ENCODE measurements at regions not wholly inside any gene's neighbourhood (a gene's known extent, or its start where the extent isn't known, plus 50 kb on each side); places are given as distances from the start of the nearest gene placed in this dataset.

- ATAC-seq (ENCODE audit: low read depth) = no peak
- Histone ChIP-seq H3K4me2 (ENCODE audit: low read depth, low read length) (no peak overlapping the region), H4K91ac (ENCODE audit: insufficient read depth, low read depth, low read length) (no peak overlapping the region), H2AFZ (replicated peaks; ENCODE audit: low read length, poor library complexity) (no peak overlapping the region), H3K23ac (ENCODE audit: low read depth, low read length) (no peak overlapping the region), H3K4me3 (ENCODE audit: insufficient read depth, low read depth, low read length) (no peak overlapping the region), H3K27ac (ENCODE audit: insufficient read depth, low read length) (no peak overlapping the region), H3K18ac (ENCODE audit: low read depth, low read length) (no peak overlapping the region), H3K9ac (ENCODE audit: low read depth, low read length) (no peak overlapping the region), H4K20me1 (ENCODE audit: insufficient read depth, low read length) (no peaks in the 10 kb centered on the region), H3K27me3 (ENCODE audit: control insufficient read depth, insufficient read depth, low read length) (no peaks in the 10 kb centered on the region), H2BK5ac (ENCODE audit: low read depth, low read length, poor library complexity, severe bottlenecking) (no peak overlapping the region), H2AK5ac (ENCODE audit: low read depth, low read length) (no peak overlapping the region), H4K8ac (ENCODE audit: low read depth in 2 of 2, low read length in 2 of 2) (no peak overlapping the region), H2BK15ac (ENCODE audit: low read depth, low read length) (no peak overlapping the region), H3K56ac (ENCODE audit: extremely low read depth, insufficient read depth, low read length) (no peak overlapping the region), H3K36me3 (ENCODE audit: control insufficient read depth, insufficient read depth, low read length) (no peaks in the 10 kb centered on the region), H2BK120ac (ENCODE audit: low read depth, low read length) (no peak overlapping the region), H3K9me3 (ENCODE audit: control insufficient read depth, insufficient read depth, low read length) (no peaks in the 10 kb centered on the region), H3K4me1 (ENCODE audit: control insufficient read depth, insufficient read depth, low read length) (no peaks in the 10 kb centered on the region), H3K79me1 (ENCODE audit: low read depth in 1 of 2, low read length in 2 of 2) (no peaks in the 10 kb centered on the region), H4K5ac (ENCODE audit: low read depth, low read length) (no peak overlapping the region), H3K4ac (ENCODE audit: low read depth, low read length) (no peak overlapping the region), H3K9me1 (ENCODE audit: insufficient read depth, low read length) (no peaks in the 10 kb centered on the region), H2AK9ac (replicated peaks; ENCODE audit: low read depth, low read length, poor library complexity) (no peak overlapping the region), H2BK20ac (ENCODE audit: low read depth, low read length) (no peak overlapping the region), H3K14ac (replicated peaks; ENCODE audit: low read depth, low read length) (no peak overlapping the region)
- in situ Hi-C loops (cut with MboI; ENCODE audit: low sequenced_read_pairs) = no loop called here
- DNase-seq = no peak
- ChIA-PET CTCF (no interaction called here), POLR2A (ENCODE audit: unreplicated experiment) (no interaction called here)
- no TSS peak for BruUV-seq (replicated peaks)
- intact Hi-C loops (cut with micrococcal nuclease) = no loop called here
- dilution Hi-C loops (cut with HindIII; ENCODE audit: low sequenced_read_pairs, unreplicated experiment) = no loop called here
- no CpG with 5 or more reads among the region's 1 CpG for WGBS, 2 experiments (ENCODE audit: extremely low coverage in 2 of 2, insufficient read length in 1 of 2)
- TF ChIP-seq POLR2A (IDR thresholded peaks at IDR 0.05; ENCODE audit: low read depth, low read length) = no peak
- TF ChIP-seq MAFK (IDR thresholded peaks at IDR 0.05; ENCODE audit: low read depth, low read length) = no peak
- TF ChIP-seq BHLHE40 (IDR thresholded peaks at IDR 0.05; ENCODE audit: low read depth, low read length) = no peak
- no peak for TF ChIP-seq RAD21 (IDR thresholded peaks at IDR 0.05; ENCODE audit: low read length)
- no peak for TF ChIP-seq FOS (IDR thresholded peaks at IDR 0.05; ENCODE audit: low read depth, low read length)
- no peak for TF ChIP-seq USF2 (IDR thresholded peaks at IDR 0.05; ENCODE audit: low read depth, low read length)
- no peak for TF ChIP-seq CHD1 (IDR thresholded peaks at IDR 0.05; ENCODE audit: low read depth, low read length)
- no peak for TF ChIP-seq SMC3 (IDR thresholded peaks at IDR 0.05; ENCODE audit: low read depth, low read length)
- TF ChIP-seq CTCF (conservative IDR thresholded peaks at IDR 0.05; ENCODE audit: low read depth, low read length) = no peak
- no peak for TF ChIP-seq MAZ (IDR thresholded peaks at IDR 0.05; ENCODE audit: borderline replicate concordance, low read depth, low read length)
- TF ChIP-seq CEBPB (IDR thresholded peaks at IDR 0.05; ENCODE audit: low read depth, low read length) = no peak
- no peak for TF ChIP-seq NFE2L2 (IDR thresholded peaks at IDR 0.05; ENCODE audit: low read depth, low read length)
- no peak for TF ChIP-seq ELK1 (IDR thresholded peaks at IDR 0.05; ENCODE audit: borderline replicate concordance, low read depth, low read length)
- TF ChIP-seq MXI1 (IDR thresholded peaks at IDR 0.05; ENCODE audit: borderline replicate concordance, low read depth, low read length) = no peak
- no peak for TF ChIP-seq RFX5 (IDR thresholded peaks at IDR 0.05; ENCODE audit: low read depth, low read length)
- no peak for TF ChIP-seq RCOR1 (IDR thresholded peaks at IDR 0.05; ENCODE audit: insufficient replicate concordance, low read length)
Measured at GRCh38 chrX:146127617-146128016, 310.0 kb downstream of the SLITRK2 start.
